NCI-H146 treated with DMSO at 0.1 percent for 48 hours (cell line): ENCODE measurements at regions not wholly inside any gene's neighbourhood (a gene's known extent, or its start where the extent isn't known, plus 50 kb on each side); places are given as distances from the start of the nearest gene placed in this dataset.

Experiments
- DNase-seq: peaks from one replicate; lab custom pipeline; 2025; ENCODE audit not compliant: unreplicated experiment; lab: John Stamatoyannopoulos, UW

DNA sequence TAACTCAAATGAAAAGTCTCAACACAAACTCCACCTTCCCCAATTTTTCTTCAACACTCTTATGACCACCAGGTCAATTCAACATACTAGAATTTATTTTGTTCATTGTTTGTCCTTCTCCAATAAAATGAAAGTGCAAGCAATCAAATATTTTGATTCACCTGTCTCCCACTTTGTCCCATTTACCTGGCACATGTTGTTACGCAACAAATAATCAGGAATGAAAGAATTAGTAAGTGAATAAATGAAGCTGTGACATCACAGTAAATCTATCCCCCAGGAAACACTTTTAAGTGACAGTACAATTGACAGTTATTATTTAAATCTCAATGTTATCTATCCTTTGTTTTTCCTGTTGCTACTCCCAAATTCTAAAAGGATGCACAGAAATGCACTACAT lies 393.7 kb upstream of the OPRM1 start:
- DNase-seq, result no peak

DNA sequence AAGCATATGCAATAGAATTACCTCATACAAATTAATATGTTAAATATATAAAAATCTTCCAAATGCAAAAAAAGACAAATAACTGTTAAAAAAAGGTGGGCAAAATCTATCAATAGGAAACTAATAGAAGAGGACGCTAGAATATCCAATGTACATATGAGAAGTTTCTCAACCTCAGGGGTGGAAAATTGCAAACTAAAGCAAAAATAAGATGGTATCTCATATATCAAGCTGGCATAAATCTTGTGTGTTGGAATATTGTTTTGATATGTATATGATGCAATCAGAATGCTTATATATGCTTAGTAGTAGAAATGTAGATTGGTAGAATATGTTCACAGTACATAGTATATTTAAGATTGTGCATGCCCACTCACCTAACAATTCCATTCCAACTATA lies 395.0 kb upstream of the OPRM1 start:
- no peak for DNase-seq

DNA sequence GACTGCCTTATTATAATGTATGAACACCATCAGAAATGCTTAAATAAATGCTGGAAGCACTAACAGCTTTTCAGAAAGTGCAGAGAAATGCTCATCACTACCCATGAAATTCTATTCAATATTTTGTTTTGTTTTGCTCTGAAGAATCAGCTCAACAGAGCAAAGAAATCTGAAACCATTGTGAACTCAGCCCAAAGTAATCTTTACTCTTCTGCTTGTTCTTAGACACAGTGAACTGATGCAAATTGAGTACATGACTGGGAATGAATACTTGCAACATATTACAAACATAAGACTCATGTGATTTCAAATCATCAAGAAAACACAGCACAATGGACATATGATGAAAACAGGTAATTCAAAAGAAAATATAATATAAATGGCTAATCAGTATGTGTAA lies 404.6 kb upstream of the OPRM1 start:
- no peak for DNase-seq

DNA sequence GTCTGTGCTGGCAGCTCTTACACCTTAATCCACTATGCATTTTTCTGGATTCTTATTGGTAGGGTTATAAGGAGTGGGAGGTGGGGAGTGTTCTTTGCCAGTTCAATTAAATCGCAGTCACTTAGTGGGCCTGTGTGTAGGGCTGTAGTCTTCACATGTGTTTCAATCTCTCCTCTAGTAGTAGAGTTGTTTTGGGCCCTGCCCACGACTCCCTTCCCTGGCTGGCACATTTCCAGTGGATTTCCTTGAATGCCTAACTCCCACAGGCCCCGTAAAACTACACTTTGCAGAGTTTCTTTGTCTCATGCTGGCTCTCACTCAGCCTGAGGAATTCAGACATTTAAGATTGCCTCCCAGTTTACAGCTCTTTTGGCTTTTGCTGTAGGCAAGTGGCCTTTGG lies 414.0 kb upstream of the OPRM1 start:
- no peak for DNase-seq

DNA sequence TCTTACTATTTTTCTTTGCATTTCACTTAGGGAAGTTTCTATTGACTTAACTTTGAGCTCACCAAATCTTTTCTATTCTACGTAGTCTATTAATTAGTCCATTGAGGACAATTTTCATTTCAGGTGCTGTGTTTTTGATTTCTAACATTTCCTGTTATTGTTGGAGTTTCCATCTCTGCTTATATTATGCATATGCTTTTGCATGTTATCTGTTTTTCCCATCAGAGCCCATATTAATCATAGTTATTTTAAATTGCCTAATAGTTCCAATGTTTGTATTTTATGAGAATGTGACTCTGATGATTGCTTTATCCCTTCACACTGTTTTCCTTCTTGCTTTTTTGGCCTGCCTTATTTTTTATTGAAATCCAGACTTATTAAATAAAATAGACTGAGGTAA lies 414.5 kb upstream of the OPRM1 start:
- no peak for DNase-seq

DNA sequence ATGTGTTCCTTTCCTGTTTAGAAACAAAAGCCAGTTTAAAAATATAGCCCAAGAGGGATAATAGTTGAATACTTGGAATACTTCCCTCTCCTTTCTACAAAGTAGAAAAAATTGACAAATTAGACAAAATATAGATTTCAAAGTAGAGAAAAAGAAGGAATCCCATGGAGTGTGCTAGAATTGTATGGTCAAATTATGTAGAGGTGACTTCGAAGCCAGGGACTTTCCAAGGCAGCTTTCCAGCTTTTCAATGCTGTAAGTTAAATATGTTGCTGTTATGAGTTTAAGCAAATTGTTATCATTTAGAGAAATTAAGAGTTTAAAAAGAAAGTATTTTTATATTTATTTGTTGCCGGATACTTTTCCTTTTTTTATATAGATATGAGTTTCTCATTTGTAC lies 415.5 kb upstream of the OPRM1 start:
- DNase-seq, result no peak

DNA sequence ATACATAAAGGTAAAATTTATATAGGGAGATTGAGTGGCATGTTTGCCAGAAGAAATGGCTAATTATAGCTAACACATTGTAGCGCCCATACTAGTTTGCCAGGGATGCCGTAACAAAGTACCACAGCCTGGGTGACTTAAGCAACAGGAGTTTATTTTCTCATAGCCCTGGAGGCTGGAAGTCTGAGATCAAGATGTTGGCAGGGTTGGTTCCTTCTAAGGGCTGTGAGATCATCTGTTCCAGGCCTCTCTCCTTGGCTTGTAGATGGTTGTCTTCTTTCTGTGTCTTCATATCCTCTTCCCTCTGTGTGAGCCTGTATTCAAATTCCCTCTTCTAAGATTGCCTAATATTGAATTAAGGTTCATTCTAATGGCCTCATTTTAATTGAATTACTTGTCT lies 417.5 kb upstream of the OPRM1 start:
- DNase-seq, result no peak

DNA sequence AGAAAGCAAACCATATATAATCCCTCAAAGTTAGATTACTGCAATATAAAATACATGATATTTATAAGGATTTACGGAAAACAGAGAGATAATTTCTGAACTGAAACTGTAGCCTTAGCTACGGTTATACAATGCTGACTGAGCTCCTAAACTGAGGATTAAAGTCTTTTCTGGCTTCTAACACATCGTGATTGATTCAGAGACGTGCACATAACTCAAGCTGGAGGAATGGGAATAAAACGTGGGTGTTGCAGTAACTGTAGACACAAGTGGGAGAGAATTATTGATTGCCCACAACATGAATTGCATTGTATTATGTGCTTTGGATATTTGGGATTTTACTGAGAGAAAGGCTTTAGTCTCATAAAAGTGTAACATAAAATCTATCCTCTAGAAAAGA lies 418.0 kb upstream of the OPRM1 start:
- no peak for DNase-seq

DNA sequence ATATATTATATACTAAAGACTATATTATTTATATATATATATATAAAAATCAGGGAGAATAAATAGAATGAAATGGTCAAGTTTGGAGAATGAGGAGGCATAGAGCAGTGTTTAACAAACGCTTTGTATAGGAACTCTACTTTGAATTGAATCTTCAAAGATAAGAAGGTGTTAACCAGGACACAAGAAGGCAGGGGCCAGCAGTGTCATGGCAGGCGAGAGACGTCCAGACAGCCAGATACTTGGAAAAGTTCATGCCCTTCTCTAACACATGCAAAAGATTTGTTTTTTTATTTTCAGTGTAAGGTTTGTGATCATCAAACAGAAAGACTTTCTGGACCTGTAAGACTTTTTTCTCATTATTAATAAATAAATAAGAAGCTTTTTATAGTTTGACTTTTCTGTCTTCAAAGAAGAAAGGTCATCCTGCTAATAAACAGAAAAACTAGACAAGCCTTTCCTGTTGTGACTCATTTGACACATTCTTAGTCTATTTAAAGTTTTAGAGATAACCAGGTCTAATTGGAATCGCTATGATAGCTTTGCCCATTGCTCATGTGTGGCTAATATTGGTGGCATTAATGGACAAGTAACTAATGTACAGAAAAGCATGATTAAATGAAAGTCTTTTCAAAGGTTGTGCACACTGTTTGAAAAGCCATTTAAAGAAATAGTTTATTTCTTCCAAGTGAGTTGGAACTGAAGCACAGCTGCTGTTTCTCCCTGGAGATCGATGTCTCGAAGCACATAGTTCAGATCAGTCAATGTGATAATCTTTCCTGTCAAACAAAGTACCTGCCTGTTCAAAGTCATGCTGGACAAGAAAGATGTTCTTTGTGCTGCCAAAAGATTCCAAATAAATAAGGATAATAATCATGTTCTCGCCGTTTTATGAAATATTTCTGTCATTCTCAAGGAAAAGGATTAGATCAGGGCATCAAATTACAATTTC lies 420.4 kb upstream of the OPRM1 start:
- no peak for DNase-seq

DNA sequence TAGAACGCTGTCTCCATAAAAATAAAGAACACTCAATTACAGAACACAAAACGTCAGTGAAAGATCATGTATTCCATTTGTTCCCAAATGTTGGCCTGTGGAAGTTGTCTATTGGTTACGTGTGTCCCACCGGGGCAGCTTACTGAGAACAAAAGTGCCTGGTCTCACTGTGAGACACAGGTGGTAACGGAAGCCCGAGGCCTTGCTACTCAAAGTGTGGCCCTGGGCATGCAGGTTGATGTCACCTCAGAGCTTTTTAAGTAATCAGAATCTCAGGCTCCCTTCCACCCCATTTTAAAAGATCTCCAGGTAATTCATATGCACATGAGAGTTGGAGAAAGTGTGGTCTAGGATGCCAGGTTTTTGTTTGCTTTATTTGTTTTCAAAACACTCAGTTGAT lies 422.5 kb upstream of the OPRM1 start:
- DNase-seq, result no peak

DNA sequence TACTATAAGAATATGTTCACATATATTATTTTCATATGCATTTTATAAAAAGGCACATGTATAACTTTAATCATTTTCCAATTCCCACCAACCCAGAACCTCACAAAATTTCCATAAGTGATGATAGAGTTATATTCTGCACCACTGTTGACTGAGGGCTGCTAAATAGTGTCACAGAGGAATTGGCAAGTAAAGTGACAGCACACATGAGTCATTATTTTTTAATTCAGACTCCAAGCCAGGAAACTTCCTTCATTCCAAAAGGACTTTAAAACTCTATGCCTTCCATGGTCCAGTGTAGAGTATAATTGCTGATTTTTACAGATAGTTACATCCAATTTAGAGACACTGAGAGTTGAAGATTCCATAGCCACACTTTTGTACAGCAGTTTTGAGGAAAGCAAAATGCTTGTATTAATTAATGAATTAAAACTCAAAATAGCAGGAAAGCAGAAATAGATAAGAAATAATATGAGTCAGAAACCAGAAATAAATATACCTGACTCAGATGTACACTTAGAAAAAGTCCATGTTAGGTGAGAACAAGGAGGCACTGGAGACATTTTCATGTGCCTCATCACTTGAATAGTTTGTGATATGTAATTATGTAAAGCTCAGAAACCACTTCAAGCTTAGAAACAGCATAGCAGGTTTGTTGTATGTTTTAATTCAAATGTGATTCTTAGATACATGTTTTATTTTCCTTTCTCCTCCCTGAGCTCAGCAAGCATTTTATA lies 425.2 kb upstream of the OPRM1 start:
- no peak for DNase-seq

DNA sequence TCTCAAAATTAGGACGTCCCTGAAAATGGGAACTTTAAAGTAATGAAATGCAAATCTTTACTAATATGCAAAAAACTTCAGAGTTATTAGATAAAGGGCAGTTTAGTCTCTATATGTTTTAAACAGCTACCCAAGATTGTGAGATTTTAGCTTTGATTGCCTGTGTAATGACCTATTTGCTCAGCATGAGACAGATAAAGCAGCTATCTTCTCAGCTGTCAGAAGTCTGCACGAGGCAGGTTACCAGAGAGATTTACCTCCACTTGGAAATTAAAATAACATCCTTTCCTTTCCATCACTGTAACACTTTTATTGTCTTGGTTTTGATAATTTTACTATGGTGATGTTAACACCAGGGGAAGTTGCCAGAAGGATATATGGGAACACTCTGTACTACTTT lies 436.6 kb upstream of the OPRM1 start:
- DNase-seq, result no peak

DNA sequence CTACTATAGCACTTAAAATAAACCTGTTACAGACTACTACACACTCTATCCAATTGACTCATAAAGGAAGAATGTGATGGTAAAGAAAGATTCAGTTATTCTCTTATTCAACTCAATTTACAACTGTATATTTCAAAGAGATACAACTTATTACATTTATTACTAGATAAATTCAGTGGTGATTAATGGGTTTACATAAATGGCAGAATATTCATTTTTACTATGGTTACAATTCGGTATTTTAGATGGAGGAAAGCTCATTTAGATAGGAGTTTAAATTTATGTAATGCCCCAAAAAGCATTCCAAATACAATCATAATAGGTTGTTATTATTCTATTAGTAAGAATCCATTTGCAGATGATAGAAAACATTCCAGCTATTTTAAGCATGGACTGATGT lies 439.1 kb upstream of the OPRM1 start:
- DNase-seq, result no peak

DNA sequence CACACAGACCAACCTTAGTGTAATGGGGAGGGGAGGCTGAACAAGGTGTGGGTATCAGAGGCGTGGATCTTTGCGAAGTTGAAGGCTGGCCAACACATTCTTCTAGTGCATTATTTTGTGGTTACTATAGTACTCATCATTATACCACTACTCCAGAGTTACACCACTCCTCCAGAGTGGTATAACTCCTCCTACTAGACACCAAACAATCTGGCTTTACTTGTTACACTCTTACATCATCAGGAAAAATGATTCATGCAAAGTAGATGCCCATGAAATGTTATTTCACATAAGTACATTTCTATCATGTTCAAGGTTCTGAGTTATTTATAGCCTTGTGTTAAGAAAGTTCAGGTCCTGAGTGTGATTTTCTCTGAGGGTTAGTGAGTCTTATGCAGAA lies 443.1 kb upstream of the OPRM1 start:
- no peak for DNase-seq

DNA sequence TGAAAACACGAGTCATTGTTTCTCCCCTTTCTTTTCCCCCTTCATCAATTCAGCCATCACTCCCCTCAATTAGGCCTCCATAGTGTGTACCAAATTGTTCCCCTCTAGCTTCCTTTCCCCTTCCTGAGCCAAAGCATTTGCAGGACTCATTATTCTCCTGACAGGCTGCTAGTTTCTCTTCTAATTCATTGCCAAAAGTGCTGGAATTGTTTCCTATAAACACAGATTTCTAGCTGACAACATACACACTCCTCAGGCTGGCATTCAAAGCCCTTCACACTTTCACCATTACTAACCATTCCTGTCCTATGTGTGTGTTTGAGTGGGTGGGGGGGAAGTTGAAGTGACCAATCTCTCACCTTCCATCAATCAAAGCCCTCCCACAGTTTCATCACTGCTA lies 444.2 kb upstream of the OPRM1 start:
- DNase-seq, result no peak

DNA sequence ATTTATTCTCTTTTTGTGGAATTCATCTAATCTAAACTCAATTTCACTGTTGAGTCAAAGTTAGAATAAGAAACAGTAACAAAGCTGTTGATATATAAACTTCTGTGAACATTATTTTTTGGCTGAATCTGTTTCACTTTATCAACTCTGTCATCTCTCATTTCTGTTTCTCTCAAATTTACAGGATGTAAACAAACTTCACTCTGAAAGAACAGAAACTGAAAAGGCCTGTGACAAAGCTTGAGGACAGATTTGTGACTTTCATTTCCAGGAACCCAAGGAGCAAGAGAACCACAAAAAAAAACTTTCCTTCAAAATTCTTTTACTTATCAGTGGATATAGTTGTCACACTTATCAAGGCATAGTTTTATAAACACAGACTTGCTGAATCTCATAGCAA lies 447.9 kb upstream of the OPRM1 start:
- DNase-seq, result no peak

DNA sequence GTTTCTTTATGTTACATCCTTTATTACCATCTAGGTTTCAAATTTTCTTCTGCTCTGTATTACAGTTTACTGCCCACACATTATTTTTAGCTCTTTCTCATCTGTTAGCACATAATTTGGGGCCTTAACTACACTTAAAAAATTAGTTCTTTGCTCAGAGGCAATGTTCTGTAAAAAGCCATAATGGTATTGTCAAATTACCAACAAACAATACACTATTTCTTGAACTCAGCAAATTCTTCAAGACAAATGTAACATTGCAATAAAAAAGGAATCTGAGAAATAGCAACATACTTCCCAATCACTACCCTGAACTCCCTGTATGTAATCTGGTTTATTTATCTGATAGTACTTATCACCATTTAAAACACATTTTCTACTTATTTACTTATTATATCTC lies 448.6 kb upstream of the OPRM1 start:
- no peak for DNase-seq

DNA sequence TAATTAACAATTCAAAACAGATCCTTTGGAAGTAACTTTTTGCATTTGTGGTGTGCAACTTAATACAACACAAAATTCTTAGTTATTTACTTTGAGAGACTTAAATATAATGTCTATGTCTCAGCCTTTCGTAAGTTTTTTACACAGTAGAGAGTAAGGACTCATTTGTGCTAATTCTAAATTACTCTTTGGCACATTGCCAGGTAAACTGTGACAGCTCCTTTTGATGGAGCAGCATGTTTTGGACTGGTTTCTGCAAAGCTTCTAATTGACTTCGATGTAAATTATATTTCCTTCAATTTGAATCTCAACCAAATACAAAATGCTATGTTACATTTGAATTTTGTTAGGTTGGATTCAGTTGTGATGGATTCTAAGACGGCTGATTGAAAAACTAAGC lies 450.7 kb upstream of the OPRM1 start:
- no peak for DNase-seq

DNA sequence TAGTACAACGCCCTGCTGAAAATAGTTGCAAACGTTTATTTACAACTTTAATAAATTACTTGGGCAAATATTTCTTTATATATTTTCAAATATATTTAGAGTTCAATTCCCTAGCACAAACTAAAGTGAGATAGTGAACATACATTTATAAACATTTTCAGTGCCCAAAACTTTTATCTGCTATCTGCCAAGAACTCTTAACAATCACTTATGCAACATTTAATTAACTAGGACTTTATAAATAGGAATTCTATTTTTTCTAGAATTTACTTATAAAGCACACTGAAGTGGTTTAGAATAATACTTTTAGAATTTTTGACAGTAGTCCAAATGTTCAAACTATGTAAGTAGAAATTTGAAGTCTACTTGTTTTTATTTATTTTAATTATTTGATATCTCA lies 452.6 kb upstream of the RGS17 start:
- no peak for DNase-seq

DNA sequence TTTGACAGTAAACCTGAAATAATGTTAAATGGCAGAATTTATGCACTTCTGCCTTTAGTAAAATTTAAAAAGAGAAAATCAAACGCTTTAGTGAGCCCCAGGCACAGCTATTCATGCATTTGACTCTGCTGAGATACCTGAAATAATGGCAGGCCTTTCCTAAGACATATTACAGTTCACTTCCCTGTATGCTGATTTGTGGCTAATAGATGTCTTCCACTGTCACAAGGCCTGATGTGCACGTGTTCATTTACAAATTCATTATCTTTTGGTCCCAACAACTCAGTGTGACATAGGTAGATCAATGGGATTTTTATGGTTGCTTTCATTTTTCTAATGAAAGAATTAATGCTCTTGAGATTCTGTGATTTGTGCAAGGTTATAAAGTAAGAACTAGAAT lies 449.7 kb upstream of the RGS17 start:
- no peak for DNase-seq

DNA sequence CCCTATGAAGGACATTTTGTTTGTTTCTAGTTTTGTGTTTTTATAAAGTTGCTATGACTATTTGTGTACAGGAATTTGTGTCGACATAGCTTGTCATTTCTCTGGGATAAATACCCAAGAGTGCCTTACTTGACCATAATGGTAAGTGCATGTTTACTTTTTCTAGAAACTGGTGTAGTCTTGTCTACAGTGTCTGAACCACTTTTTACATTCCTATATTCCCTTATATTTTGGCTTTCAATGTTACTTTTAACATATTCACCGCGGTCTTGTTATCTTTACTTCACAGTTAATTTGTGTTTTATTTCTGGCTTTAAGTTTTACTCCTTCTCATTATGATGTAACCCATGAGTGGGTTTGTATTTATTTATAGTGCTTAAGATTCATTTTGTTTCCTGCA lies 444.4 kb upstream of the RGS17 start:
- no peak for DNase-seq

DNA sequence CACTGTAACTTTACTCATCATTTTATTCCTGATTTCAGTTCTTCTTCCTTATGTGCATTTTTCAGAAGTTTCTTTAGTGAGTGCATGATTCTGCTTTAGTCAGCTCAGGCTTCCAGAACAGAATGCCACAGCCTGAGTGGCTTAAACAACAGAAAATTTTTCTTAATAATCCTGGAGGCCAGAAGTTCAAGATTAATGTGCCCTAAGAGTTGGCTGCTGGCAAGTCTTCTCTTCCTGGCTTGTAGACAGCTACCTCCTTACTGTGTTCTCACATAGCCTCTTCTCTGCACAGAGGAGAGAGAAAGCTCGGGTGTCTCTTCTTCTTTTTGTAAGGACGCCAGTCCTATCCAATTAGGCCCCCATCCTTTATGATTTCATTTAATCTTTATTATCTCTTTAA lies 443.1 kb upstream of the RGS17 start:
- DNase-seq, result no peak

DNA sequence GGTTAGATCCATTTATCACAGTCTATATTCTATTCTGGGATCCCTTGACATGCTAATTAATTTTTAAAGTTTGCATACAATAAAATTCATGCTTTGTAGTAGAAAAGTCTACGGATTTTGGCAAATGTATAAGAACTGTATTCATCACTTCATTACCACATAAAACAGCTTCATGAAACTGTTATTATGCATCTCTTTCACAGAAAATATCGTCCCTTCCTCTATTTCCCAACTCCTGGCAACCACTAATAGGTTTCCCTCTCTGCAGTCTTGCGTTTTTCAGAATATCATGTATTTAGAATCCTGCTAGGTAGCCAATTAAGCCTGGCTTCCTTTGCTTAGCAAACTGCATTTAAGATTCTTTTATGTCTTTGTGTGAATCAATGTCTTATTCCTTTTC lies 441.3 kb upstream of the RGS17 start:
- DNase-seq, result no peak
